B cell (primary cell): ENCODE measurements at regions not wholly inside any gene's neighbourhood (a gene's known extent, or its start where the extent isn't known, plus 50 kb on each side); places are given as distances from the start of the nearest gene placed in this dataset.

Experiments
- EZH2 ChIP-seq: IDR thresholded peaks from 2 replicates; pipeline ENCODE4 v1.6.1; 2012; ENCODE audit warnings: borderline replicate concordance, low read depth, mild to moderate bottlenecking, moderate library complexity, low read length; ENCODE audit not compliant: insufficient read depth, poor library complexity, severe bottlenecking
- TF ChIP-seq, protein P1 (sequence below): fragments of 200-600 bp; IDR thresholded peaks from one replicate; pipeline ENCODE4 v1.8.0; 2022; ENCODE audit warnings: antibody characterized with exemption, mild to moderate bottlenecking

DNA sequence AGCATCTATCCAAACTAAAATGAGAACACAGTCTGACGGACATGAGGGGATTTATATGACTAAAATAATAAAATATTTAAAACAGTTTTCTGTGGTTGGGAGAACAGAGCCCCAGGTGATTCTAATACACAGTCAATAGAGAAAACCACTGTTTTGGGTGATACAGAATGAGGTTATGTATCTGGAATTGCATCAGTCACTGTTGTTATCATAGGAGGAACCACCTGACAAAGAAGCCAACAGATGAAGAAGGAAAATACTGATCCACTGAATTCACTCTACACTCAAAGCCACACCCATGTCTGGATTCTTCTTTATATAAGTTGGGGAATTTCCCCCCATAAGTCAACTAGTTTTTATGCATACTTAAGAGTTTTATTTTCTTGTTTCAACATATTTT, 799.0 kb downstream of the TLR4 start:
- TF ChIP-seq, protein P1, sequence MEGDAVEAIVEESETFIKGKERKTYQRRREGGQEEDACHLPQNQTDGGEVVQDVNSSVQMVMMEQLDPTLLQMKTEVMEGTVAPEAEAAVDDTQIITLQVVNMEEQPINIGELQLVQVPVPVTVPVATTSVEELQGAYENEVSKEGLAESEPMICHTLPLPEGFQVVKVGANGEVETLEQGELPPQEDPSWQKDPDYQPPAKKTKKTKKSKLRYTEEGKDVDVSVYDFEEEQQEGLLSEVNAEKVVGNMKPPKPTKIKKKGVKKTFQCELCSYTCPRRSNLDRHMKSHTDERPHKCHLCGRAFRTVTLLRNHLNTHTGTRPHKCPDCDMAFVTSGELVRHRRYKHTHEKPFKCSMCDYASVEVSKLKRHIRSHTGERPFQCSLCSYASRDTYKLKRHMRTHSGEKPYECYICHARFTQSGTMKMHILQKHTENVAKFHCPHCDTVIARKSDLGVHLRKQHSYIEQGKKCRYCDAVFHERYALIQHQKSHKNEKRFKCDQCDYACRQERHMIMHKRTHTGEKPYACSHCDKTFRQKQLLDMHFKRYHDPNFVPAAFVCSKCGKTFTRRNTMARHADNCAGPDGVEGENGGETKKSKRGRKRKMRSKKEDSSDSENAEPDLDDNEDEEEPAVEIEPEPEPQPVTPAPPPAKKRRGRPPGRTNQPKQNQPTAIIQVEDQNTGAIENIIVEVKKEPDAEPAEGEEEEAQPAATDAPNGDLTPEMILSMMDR, result no peak
- no peak for TF ChIP-seq EZH2
